Erythroblast (primary cell): ENCODE measurements at regions not wholly inside any gene's neighbourhood (a gene's known extent, or its start where the extent isn't known, plus 50 kb on each side); places are given as distances from the start of the nearest gene placed in this dataset.
A peak's percentile ranks its signal among the peaks of the same experiment; 100 is the strongest.
"Not testable (repeated sequence)": the region's sequence is repeated elsewhere in the genome, so short reads cannot be mapped to it uniquely, and the experiment has no call there.

Experiments used
- DNase-seq, 2 experiments: peaks; one replicate each; lab custom pipeline; 2025; lab: John Stamatoyannopoulos, UW
- GATA1 ChIP-seq: IDR thresholded peaks from 2 replicates; pipeline ENCODE4 v1.6.1; 2011; ENCODE audit warnings: low read depth, mild to moderate bottlenecking, control low read depth, low read length, moderate library complexity
- POLR2A ChIP-seq: IDR thresholded peaks from 2 replicates; pipeline ENCODE4 v1.6.1; 2011; ENCODE audit warnings: mild to moderate bottlenecking, low read length

GRCh38 chr15:88965097-88965496 lies 51.9 kb upstream of the MFGE8 start:
- DNase-seq: not testable (repeated sequence)

GRCh38 chr15:88970232-88970631 lies 57.1 kb upstream of the MFGE8 start:
- no peak for DNase-seq
- no peak for TF ChIP-seq POLR2A
- no peak for TF ChIP-seq GATA1

GRCh38 chr15:88974392-88974791 lies 61.2 kb upstream of the MFGE8 start:
- TF ChIP-seq POLR2A (no peak), GATA1 (no peak)
- no peak for DNase-seq

GRCh38 chr15:88975891-88976290 lies 62.7 kb upstream of the MFGE8 start:
- TF ChIP-seq POLR2A: no peak
- TF ChIP-seq GATA1: no peak
- no peak for DNase-seq

- TF ChIP-seq GATA1 (no peak), POLR2A (no peak)
- DNase-seq: no peak
Observed at GRCh38 chr15:88976656-88977055, 63.5 kb upstream of the MFGE8 start.

- no peak for DNase-seq
- no peak for TF ChIP-seq GATA1
- TF ChIP-seq POLR2A: no peak
Observed at GRCh38 chr15:88979674-88980073, 66.5 kb upstream of the MFGE8 start.

- TF ChIP-seq GATA1 (no peak), POLR2A (no peak)
- no peak for DNase-seq
Observed at GRCh38 chr15:88980498-88980897, 67.3 kb upstream of the MFGE8 start.

- DNase-seq: no peak
- TF ChIP-seq POLR2A (no peak), GATA1 (no peak)
Observed at GRCh38 chr15:88981244-88982215, 68.4 kb upstream of the MFGE8 start.

- DNase-seq: peak in 1 of 2 experiments; percentile 11
- TF ChIP-seq GATA1 (no peak), POLR2A (no peak)
Observed at GRCh38 chr15:88982304-88982945, 69.2 kb upstream of the MFGE8 start.

GRCh38 chr15:88982946-88983342 lies 69.8 kb upstream of the MFGE8 start:
- DNase-seq: no peak
- no peak for TF ChIP-seq GATA1
- no peak for TF ChIP-seq POLR2A

- TF ChIP-seq POLR2A: no peak
- no peak for TF ChIP-seq GATA1
- DNase-seq: no peak
Observed at GRCh38 chr15:88983861-88984429, 70.8 kb upstream of the MFGE8 start.

GRCh38 chr15:88985547-88986393 lies 72.6 kb upstream of the MFGE8 start:
- TF ChIP-seq POLR2A: no peak
- no peak for TF ChIP-seq GATA1
- DNase-seq: peak; percentile 6 to 64

- no peak for DNase-seq
- TF ChIP-seq GATA1 (no peak), POLR2A (no peak)
Observed at GRCh38 chr15:88986949-88987590, 73.9 kb upstream of the MFGE8 start.

- TF ChIP-seq GATA1 (no peak), POLR2A (no peak)
- no peak for DNase-seq
Observed at GRCh38 chr15:88987591-88987933, 74.4 kb upstream of the MFGE8 start.
